A673 (cell line): ENCODE measurements at regions not wholly inside any gene's neighbourhood (a gene's known extent, or its start where the extent isn't known, plus 50 kb on each side); places are given as distances from the start of the nearest gene placed in this dataset.

Experiments used
- EZH2 ChIP-seq: fragments of 200-600 bp; sonication (generic); IDR thresholded peaks from 2 replicates; pipeline ENCODE4 v1.6.1; 2017; ENCODE audit warnings: borderline replicate concordance, low read depth, mild to moderate bottlenecking, mixed read lengths, antibody characterized with exemption, low read length; ENCODE audit not compliant: poor library complexity, severe bottlenecking
- TF ChIP-seq, protein P1 (sequence below): fragments of 300-800, 200-600 bp; sonication (generic); conservative IDR thresholded peaks from 2 replicates; pipeline ENCODE4 v1.5.1; 2017; ENCODE audit warnings: low read depth, mild to moderate bottlenecking, antibody characterized with exemption, low read length, moderate library complexity, mixed read lengths

DNA sequence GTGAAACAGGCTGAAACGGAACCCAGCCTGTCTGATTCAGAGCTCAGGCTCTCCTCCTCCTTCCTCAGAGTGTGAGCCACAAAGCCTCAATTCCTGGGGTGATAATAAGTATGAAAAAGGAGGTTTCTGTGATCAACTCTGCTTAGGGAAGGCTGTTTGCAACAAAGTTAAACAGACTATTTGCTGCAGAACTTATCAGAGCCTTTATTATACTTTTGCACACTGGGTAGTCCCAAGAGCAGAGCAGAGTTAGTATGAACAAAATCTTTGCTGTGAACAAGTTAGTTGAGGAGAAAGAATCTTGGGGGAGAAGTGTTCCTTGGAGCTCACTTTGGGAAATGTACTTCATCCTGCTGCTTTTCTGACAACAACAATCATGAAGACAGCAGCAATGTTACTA is 67.4 kb downstream of the MRM1 start:
- TF ChIP-seq, protein P1, sequence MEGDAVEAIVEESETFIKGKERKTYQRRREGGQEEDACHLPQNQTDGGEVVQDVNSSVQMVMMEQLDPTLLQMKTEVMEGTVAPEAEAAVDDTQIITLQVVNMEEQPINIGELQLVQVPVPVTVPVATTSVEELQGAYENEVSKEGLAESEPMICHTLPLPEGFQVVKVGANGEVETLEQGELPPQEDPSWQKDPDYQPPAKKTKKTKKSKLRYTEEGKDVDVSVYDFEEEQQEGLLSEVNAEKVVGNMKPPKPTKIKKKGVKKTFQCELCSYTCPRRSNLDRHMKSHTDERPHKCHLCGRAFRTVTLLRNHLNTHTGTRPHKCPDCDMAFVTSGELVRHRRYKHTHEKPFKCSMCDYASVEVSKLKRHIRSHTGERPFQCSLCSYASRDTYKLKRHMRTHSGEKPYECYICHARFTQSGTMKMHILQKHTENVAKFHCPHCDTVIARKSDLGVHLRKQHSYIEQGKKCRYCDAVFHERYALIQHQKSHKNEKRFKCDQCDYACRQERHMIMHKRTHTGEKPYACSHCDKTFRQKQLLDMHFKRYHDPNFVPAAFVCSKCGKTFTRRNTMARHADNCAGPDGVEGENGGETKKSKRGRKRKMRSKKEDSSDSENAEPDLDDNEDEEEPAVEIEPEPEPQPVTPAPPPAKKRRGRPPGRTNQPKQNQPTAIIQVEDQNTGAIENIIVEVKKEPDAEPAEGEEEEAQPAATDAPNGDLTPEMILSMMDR = no peak
- no peak for TF ChIP-seq EZH2
